ENCODE measurements at regions not wholly inside any gene's neighbourhood (a gene's known extent, or its start where the extent isn't known, plus 50 kb on each side); places are given as distances from the start of the nearest gene placed in this dataset.

DNA sequence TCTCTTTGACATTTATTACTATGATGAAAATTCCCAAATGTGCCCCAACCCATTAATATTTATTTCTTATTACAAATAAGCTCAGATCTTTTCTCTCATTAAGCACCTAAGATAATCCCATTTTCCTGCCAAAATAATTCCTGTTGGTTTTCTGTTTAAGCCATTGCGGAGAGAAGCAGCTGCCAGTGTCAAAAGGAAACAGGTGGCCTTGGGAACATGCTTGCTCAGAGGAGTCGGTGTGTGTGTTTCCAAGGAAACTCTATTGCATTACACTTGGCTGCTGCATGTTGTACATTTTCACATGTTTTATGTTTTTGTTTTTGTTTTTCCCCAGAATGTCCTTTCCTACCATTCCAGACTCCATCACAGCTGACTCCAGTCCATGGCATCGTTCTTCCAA lies 56.4 kb downstream of the CD24 start:
- no peak overlapping the region for H3K27ac Mint-ChIP-seq
- H3K9me3 Mint-ChIP-seq, result no peaks in the 10 kb centered on the region
- no peak overlapping the region for H3K4me3 Mint-ChIP-seq
- no peaks in the 10 kb centered on the region for H3K27me3 Mint-ChIP-seq
- ATAC-seq, result no peak
- H3K4me1 Mint-ChIP-seq, result peaks cover 6% of the 10 kb centered on the region
- H3K36me3 Mint-ChIP-seq, result no peaks in the 10 kb centered on the region

DNA sequence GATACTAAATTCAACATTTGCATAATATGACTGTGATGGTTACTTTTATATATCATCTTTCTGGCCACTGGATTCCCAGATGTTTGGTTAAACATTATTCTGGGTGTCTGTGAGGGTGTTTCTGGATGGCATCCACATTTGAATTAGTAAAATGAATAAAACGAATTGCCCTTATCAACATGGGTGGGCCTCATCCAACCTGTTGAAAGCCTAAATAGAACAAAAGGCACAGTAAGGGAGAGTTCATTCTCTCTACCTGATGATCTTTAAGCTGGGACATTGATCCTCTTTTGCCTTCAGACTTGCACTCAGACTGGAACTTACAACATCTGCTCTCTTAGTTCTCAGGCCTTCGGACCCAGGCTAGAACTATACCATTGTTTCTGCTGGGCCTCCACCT lies 57.6 kb downstream of the CD24 start:
- no peak overlapping the region for H3K27ac Mint-ChIP-seq
- ATAC-seq, result no peak
- H3K27me3 Mint-ChIP-seq, result no peaks in the 10 kb centered on the region
- H3K36me3 Mint-ChIP-seq, result no peaks in the 10 kb centered on the region
- no peak overlapping the region for H3K4me3 Mint-ChIP-seq
- H3K9me3 Mint-ChIP-seq, result no peaks in the 10 kb centered on the region
- H3K4me1 Mint-ChIP-seq, result peaks cover 6% of the 10 kb centered on the region

DNA sequence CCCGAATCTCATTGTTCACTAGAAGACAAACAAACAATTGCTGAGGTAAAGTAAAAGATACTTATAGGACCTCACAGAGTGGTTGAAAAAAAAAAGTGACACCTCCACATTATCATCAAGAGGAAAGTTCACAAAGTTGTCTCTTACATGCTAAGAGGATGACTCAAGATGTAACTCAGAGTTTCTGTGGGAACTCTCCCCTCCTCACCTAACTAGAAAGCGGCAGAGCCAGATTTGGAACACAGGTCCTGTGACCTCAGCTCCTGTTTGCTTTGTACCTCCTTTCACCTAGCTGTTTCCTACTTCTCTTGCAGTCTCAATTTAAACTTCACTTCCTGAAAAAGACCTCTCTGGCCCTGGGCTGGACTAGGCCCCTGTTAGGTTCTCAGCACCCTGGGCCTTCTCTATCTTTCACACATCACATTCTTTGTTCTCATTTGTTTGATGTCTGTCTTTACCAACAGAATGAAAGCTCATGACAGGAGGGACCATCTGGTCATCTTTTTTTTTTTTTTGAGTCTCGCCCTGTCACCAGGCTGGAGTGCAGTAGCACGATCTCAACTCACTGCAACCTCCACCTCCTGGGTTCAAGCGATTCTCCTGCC lies 60.8 kb downstream of the CD24 start:
- no peak overlapping the region for H3K4me3 Mint-ChIP-seq
- no peaks in the 10 kb centered on the region for H3K27me3 Mint-ChIP-seq
- no peak overlapping the region for H3K27ac Mint-ChIP-seq
- H3K9me3 Mint-ChIP-seq, result no peaks in the 10 kb centered on the region
- H3K4me1 Mint-ChIP-seq, result peaks cover 6% of the 10 kb centered on the region
- no peaks in the 10 kb centered on the region for H3K36me3 Mint-ChIP-seq
- ATAC-seq, result no peak

DNA sequence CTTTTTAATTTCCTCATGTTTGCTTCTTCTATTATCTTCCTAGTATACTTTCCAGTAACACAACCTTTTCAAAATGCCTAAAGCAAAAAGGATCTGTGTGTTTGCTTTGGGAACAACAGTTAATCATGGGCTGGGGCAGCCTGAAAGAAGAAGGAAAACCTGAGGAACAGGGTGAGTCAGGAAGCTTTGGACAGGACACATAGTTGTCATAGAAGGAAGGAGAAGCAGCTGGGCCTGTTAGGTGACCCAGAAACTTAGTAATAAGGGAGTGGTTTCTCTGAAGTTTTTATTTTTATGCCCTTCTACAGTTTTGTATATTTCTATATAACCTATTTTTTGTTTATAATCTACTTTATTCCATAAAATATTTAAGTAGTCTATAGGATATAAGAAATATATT lies 61.4 kb downstream of the CD24 start:
- Mint-ChIP-seq H3K36me3 (no peaks in the 10 kb centered on the region), H3K27me3 (no peaks in the 10 kb centered on the region), H3K4me1 (peaks cover 6% of the 10 kb centered on the region), H3K4me3 (no peak overlapping the region), H3K27ac (no peak overlapping the region), H3K9me3 (no peaks in the 10 kb centered on the region)
- ATAC-seq, result no peak

DNA sequence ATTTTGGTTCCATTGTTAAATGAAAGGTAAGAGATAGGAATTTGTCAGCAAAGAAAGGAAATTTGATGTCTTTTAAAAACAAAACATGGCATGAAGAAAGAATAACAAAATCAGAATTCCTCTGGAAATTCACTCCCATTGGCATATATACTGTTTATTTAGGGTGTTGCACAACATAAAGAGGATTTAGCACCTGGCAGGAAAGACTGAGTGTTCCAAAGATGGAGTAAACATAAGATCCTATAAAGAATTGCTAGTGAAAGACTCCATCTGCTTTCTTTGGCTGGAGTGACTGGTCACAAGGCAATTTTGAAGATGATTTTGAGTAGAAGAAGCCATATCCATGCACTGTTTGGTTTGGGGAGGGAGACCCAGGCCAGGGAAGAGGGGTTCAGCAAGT lies 62.4 kb downstream of the CD24 start:
- H3K27me3 Mint-ChIP-seq, result no peaks in the 10 kb centered on the region
- H3K36me3 Mint-ChIP-seq, result no peaks in the 10 kb centered on the region
- H3K4me3 Mint-ChIP-seq, result no peak overlapping the region
- no peak overlapping the region for H3K27ac Mint-ChIP-seq
- no peaks in the 10 kb centered on the region for H3K9me3 Mint-ChIP-seq
- peaks cover 6% of the 10 kb centered on the region for H3K4me1 Mint-ChIP-seq
- ATAC-seq, result no peak

DNA sequence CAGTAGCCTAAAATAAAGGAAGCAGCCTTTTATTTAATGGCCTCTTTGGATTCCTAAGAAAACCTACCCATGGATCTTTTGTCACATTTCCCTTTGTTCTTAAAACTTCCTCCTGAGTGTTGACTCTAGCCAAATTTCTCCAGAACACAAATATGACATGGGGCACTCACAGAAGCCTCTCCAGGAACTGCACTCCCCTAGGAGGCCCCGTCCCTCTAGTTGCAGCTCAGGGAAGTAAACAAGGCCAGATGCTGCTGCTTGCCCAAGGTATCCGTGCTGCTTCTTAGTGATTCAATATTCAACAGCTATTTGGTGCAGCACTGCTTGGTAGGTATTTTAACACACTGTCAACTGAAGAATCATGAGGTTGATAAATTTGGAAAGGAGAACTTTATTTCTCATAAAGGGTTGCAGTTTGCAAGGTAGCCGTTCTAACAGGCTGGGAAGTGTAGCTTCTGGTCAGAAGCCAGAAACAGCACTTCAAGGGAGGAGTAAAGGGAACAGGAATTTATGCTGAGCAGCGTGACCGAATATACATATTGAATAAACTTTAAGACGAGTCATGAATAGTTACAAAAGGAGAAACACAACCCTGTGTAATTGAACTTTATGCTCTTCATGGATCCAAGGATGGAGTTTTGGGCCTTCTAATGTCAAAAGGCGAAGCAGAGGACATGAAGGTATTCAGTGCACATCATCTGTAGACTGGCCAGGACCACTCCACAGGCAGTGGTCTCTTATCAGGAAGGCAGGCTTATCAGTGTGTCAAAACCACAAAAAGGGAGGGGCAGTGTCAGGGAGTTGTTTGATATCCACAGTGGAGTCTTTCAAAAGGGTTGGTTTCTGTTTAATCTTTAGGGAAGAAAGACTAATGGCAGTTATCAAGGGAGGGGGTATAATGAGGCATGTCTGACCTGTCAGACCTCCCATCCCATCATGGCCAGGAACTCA lies 63.3 kb downstream of the CD24 start:
- H3K27ac Mint-ChIP-seq, result no peak overlapping the region
- no peaks in the 10 kb centered on the region for H3K9me3 Mint-ChIP-seq
- no peaks in the 10 kb centered on the region for H3K27me3 Mint-ChIP-seq
- peaks cover 6% of the 10 kb centered on the region for H3K4me1 Mint-ChIP-seq
- ATAC-seq, result no peak
- no peaks in the 10 kb centered on the region for H3K36me3 Mint-ChIP-seq
- H3K4me3 Mint-ChIP-seq, result no peak overlapping the region

DNA sequence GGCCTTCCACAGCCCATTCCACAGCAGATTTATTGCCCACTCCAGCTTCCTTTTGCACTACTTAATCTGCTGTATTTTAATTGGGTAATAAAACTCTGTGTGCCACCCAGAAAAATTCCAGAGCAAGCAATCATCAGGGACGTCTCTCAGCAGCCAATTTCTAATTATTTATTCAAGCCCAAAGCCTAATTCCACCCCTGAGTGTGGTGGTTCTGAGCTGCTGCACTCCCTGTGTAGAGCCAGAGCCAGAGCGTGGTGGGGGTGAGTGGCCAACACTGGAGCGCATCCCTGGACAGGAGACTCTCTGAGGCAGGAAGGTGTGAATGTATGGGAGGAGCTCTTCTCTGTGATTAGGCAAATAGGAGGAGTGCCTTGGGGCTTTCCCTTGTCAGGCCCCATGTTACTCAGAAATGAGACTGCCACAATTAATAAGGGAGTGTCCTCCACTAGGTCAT lies 66.1 kb downstream of the CD24 start:
- Mint-ChIP-seq H3K9me3 (peaks cover 3% of the 10 kb centered on the region), H3K4me3 (no peak overlapping the region), H3K4me1 (no peaks in the 10 kb centered on the region), H3K27me3 (no peaks in the 10 kb centered on the region), H3K27ac (no peak overlapping the region), H3K36me3 (no peaks in the 10 kb centered on the region)
- no peak for ATAC-seq

DNA sequence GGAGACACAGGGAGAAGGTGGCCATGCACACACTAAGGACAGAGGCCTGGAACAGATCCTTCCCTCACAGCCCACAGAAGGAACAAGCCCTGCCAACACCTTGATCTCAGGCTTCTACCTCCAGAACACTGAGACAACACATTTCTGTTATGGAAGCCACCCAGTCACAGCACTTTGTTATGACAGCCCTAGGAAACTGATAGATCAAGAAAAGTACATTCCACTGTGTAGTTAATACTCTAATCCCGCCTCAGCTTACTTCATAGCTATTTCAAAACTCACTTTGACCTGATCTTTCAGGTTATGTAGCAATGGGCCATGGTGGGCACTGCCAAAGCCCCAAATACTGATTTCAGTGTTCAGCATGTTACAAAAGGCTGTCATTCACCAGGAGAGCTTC lies 66.8 kb downstream of the CD24 start:
- Mint-ChIP-seq H3K4me3 (no peak overlapping the region), H3K27me3 (no peaks in the 10 kb centered on the region), H3K27ac (no peak overlapping the region), H3K4me1 (no peaks in the 10 kb centered on the region), H3K36me3 (no peaks in the 10 kb centered on the region), H3K9me3 (peaks cover 3% of the 10 kb centered on the region)
- ATAC-seq, result no peak

DNA sequence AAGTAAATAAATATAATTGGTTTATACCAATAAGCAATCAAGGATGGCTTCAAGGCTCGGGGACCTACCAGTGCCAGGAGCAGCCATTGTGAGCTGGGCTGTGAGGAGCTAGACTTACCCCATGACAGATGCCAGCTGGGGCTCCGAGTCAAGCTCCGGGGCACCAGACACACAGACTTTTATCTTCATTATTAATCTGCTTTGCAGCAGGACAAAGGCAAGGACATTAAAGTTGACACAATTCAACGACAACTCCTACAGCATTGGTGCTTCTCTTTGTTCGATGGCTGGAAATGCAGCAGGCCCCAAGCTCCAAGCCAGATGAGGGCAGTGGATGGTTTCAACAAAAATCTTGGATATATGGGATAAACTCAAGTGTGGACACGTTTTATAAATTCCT lies 68.3 kb downstream of the CD24 start:
- Mint-ChIP-seq H3K9me3 (peaks cover 6% of the 10 kb centered on the region), H3K36me3 (no peaks in the 10 kb centered on the region), H3K27ac (no peak overlapping the region), H3K27me3 (no peaks in the 10 kb centered on the region), H3K4me1 (no peaks in the 10 kb centered on the region), H3K4me3 (no peak overlapping the region)
- no peak for ATAC-seq

DNA sequence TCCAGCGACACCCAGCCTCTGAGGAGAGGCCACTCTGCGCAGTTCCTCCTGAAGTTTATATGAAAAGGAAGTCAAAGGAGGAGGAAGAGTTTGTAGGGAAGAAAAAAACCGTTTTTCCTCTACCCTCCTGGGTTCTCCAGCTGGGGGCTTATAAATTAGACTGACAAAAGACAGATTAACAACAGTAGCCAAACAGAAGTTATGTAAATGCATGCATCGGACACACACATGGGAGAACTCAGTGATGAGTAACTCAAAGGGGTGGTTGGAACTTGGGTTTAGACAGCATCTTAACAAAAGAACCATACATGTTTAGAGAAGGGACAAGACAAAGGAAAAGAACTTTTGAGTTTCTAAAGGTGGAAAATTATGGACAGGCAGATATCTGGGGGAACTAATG lies 71.2 kb downstream of the CD24 start:
- no peaks in the 10 kb centered on the region for H3K4me1 Mint-ChIP-seq
- H3K36me3 Mint-ChIP-seq, result peaks cover 7% of the 10 kb centered on the region
- no peak overlapping the region for H3K4me3 Mint-ChIP-seq
- H3K27ac Mint-ChIP-seq, result no peak overlapping the region
- H3K9me3 Mint-ChIP-seq, result peaks cover 10% of the 10 kb centered on the region
- ATAC-seq, result no peak
- no peaks in the 10 kb centered on the region for H3K27me3 Mint-ChIP-seq

DNA sequence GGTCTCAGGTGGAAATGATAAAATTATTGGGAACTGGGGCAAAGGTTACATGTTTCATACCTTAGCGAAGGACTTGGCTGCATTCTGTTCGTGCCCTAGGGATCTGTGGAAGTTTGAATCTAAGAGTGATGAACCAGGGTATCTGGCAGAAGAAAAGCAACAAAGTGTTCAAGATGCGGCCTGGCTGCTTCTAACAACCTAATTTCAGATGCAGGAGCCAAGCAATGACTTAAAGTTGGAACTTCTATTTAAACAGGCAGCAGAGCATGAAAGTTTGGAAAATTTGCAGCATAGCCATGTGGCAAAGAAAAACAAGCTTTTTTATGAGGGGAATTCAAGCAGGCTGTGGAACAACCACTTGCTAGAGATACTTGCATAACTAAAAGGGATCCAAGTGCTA lies 73.5 kb downstream of the CD24 start:
- H3K36me3 Mint-ChIP-seq, result peaks cover 7% of the 10 kb centered on the region
- H3K4me3 Mint-ChIP-seq, result no peak overlapping the region
- no peaks in the 10 kb centered on the region for H3K4me1 Mint-ChIP-seq
- H3K27ac Mint-ChIP-seq, result no peak overlapping the region
- H3K27me3 Mint-ChIP-seq, result no peaks in the 10 kb centered on the region
- ATAC-seq, result no peak
- peaks cover 10% of the 10 kb centered on the region for H3K9me3 Mint-ChIP-seq

DNA sequence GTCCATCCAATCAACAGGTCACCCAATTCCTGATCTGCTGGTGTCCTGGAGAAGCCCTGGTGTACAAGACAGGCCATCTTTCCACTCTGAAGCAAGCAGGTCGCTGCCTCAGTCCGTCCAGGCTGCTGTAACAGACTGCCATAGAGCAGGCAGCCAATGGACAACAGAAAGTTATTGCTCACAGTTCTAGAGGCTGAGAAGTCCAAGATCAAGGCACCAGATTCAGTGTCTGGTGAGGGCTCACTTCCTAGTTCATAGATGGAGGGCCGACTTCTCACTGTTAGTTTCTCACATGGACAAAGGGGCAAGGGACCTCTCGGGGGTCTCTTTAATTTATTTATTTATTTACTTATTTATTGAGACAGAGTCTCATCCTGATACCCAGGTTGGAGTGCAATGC lies 74.8 kb downstream of the CD24 start:
- Mint-ChIP-seq H3K27ac (no peak overlapping the region), H3K27me3 (no peaks in the 10 kb centered on the region), H3K36me3 (peaks cover 7% of the 10 kb centered on the region), H3K4me1 (no peaks in the 10 kb centered on the region), H3K9me3 (peaks cover 10% of the 10 kb centered on the region), H3K4me3 (no peak overlapping the region)
- no peak for ATAC-seq

DNA sequence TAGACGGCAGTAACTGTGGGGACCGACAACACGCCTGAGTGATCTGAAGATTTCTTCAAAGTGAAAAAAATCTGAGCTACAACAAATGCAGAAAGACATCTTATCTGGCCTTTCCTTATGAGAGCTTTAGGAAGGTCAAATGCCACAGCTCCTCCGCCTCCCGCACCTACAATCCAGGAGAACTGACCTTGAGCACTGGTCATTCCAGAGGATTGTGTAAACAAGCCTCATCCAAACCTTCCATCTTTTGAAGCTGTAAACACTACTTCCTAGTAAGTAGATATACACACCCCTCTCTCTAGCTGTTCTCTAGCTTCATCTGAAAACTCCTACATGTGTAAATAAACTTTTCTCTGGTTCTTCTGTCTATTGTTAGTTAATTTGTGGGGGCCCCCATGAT lies 76.9 kb downstream of the CD24 start:
- no peak for ATAC-seq
- Mint-ChIP-seq H3K4me1 (no peaks in the 10 kb centered on the region), H3K9me3 (peaks cover 5% of the 10 kb centered on the region), H3K36me3 (peaks cover 7% of the 10 kb centered on the region), H3K27ac (no peak overlapping the region), H3K27me3 (no peaks in the 10 kb centered on the region), H3K4me3 (no peak overlapping the region)

DNA sequence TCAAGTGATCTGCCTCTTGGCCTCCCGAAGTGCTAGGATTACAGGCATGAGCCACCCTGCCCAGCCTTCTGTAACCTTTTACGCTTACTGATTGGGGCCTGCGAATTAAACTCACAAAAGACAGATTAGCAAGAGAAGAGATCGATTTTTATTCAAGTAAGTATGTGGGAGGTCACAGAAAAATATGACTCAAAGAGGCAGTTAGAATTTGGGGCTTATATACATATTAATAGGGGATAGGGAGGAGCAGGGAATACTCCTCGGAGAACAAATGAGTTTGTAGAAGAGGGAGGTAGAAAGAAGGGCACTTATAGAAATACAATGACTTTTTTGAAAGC lies 78.9 kb downstream of the CD24 start:
- ATAC-seq, result no peak
- H3K9me3 Mint-ChIP-seq, result peaks cover 1% of the 10 kb centered on the region
- peaks cover 2% of the 10 kb centered on the region for H3K36me3 Mint-ChIP-seq
- no peak overlapping the region for H3K4me3 Mint-ChIP-seq
- no peaks in the 10 kb centered on the region for H3K4me1 Mint-ChIP-seq
- no peaks in the 10 kb centered on the region for H3K27me3 Mint-ChIP-seq
- H3K27ac Mint-ChIP-seq, result no peak overlapping the region

DNA sequence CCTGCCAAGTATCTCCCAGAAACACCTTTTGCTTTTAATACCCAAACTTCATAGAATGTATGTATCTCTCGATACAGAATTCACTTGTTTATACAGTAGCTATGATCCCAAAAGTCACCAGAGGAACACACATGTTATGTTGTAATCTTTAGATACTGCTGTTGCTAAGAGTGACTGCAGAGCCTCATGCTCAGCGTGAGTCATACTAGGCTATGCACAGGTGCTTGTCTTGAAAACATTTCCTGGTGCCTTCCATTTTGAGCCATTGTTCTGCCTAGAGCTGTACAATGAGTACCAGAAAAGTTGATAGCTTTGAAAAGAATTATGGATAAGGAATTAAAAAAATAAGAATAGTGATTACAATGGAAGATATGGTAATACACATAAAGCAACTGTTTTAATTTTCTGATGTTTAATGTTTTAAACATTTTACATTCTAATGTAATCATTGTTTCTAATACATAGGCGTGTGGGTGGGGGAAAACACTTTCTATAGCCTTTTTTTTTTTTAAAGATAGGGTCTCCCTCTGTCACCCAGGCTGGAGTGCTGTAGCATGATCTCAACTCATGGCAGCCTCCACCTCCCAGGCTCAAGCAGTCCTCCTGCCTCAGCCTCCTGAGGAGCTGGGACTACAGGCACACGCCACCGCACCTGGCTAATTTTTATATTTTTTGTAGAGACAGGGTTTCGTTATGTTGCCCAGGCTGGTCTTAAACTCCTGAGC lies 79.4 kb downstream of the CD24 start:
- ATAC-seq, result no peak

DNA sequence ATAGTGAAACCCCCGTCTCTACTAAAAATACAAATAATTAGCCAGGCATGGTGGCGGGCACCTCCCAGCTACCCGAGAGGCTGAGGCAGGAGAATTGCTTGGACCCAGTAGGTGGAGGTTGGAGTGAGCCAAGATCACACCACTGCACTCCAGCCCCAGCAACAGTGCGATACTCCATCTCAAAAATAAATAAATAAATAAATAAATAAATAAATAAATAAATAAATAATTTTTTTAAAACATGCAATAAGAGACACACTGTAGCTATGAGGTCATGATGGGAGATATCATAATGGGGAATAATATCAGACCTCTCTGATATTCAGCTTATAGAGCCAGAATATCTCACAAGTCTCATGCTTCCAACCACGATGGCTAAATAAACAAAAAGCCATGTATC lies 82.3 kb downstream of the CD24 start:
- Mint-ChIP-seq H3K27me3 (no peaks in the 10 kb centered on the region), H3K9me3 (no peaks in the 10 kb centered on the region), H3K4me3 (no peak overlapping the region), H3K4me1 (no peaks in the 10 kb centered on the region), H3K36me3 (no peaks in the 10 kb centered on the region), H3K27ac (no peak overlapping the region)
- ATAC-seq, result no peak

More for the DNA sequence above, 79.4 kb downstream of the CD24 start:
- no peaks in the 10 kb centered on the region for H3K4me1 Mint-ChIP-seq
- H3K9me3 Mint-ChIP-seq, result no peaks in the 10 kb centered on the region
- H3K36me3 Mint-ChIP-seq, result no peaks in the 10 kb centered on the region
- no peak overlapping the region for H3K27ac Mint-ChIP-seq
- no peak overlapping the region for H3K4me3 Mint-ChIP-seq
- H3K27me3 Mint-ChIP-seq, result no peaks in the 10 kb centered on the region

Data from stimulated activated memory B cell treated with anti-CD40 and anti-IgM and Interleukin-4, amounts not matched to agents 10 μg/mL and 1 μg/mL and 100 μg/mL, for 72 hours (primary cell).